ENCODE measurements at regions not wholly inside any gene's neighbourhood (a gene's known extent, or its start where the extent isn't known, plus 50 kb on each side); places are given as distances from the start of the nearest gene placed in this dataset.
"Not testable (repeated sequence)": the region's sequence is repeated elsewhere in the genome, so short reads cannot be mapped to it uniquely, and the experiment has no call there.

DNA sequence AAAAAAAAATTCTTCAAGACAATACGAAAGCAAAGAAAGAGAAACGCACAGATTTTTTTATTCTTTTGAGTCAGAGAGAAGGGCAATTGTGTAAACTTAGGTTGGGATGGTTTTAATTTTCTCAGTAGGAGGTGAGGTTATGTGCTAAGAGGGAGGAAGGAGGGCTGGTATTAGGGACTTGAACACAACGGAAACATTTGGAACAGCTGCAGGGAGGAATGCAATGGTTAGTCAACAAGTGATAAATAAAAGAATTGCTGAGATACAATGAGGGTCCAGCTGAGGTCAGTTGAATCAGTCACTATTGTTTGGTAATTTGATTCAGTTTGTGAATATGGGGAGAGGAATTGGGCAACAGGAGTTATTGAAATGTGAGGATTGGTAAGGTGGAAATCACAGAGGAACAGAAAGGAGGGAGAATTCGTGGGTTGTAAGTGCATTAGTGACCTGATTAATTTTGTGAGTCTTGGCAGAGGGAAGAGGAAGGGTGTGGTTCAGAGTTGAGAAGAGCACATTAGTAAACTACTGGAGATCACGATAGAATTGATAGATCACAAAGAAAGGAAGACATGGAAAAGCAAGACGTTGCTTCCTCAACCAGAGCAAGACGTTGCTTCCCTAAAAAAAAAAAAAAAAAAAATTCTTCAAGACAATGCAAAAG is 499.5 kb upstream of the SPRY2 start:
- DNase-seq = no peak

DNA sequence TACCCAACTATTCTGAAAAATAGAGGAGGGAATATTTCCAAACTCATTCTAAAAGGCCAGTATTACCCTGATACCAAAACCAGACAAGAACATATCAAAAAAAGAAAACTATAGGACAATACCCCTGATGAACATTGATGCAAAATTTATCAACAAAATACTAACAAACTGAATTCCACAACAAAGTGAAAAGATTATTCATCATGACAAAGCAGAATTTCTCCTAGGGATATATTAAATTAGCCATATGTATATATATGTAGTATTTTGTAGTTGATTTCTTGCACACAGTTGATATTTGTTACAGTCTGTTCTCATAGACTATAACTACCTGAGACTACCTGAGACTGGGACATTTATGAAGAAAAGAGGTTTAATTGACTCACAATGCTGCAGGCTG is 495.0 kb upstream of the SPRY2 start:
- DNase-seq = no peak

DNA sequence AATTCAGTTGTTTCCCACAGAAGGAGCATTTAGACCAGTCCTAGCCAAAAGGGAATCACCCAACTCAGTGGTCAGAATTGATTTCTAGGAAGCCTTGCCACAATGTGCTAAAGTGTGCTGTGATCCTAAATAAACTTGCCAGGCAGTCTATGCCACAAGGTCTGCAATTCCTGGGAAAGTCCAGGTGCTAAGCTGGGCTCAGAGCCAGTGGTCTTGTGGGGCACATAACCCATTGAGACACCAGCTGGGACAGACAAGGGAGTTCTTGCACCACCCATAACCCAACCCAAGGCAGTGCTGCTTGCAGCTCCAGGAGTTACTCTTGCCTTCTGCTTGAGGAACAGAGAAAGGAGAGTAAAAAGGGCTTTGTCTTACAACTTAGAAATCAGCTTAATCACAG is 489.5 kb upstream of the SPRY2 start:
- no peak for DNase-seq

GRCh38 chr13:80828759-80829158 is 487.8 kb upstream of the SPRY2 start:
- DNase-seq = no peak

DNA sequence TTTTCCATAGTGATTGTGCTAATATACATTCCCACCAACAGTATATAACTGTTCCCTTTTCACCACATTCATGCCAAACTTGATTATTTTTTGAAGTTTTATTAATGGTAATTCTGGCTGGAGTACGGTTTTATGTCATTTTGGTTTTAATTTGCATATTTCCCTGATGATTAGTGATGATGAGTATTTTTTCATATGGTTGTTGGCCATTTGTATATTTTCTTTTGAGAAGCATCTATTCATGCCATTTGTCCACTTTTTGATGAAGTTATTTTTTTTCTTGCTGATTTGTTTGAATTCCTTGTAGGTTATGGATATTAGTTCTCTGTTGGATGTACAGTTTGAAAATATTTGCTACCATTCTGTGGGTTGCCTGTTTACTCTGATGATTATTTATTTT is 484.4 kb upstream of the SPRY2 start:
- DNase-seq = no peak

DNA sequence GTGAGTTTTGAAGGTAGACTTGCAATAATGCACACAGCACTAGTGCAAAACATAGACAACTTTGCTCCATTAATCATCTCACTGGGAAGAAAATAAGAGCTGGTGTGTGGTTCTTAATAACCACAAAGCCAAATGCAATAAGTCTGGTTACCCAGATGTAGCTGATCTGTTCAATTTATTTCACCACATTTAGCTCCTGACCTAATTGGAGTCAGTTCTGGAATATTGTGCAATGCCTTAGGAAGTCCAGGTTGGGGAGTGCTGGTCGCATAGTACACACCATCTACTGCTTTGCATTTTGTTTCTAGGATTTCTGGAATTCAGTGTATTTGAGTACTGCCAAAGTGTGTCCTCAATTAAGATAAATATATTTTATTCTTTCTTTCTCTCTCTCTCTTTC is 483.3 kb upstream of the SPRY2 start:
- DNase-seq = no peak

DNA sequence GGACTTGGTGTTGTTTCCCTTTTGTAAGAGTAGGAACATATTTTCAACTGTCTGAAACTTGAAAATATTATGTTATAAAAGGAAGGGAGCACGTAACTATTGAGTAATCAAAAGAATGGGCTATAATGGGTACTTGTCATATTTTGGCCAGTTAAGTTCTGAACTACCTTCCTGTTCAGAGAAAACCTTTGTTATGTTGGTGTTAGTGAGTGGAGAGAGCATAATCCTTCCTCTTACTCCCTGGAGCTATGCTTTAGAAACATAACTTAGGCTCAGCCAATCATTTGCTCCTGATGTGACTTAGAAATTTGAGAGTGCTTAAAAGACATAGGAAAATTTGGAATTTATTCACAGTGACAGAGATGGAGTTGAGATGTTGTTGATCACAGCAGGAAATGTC is 482.5 kb upstream of the SPRY2 start:
- no peak for DNase-seq

GRCh38 chr13:80821466-80821865 is 480.5 kb upstream of the SPRY2 start:
- DNase-seq = no peak

DNA sequence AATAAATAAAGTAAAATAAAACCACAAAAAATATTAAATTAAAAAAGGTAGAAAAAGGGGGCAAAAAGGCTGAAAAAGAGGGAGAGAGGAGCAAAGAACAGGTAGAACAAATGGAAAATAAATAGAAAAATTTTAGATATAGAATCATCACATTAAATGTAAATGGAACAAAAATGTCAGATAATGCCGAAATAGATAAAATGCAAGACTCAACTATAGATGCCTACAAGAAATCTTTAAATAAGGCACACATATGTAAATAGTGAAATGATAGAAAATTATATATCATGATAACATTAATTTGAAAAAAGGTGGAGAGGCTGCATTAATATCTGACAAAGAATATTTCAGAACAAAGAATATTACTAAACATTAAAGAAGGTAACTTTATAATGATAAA is 477.1 kb upstream of the SPRY2 start:
- no peak for DNase-seq

DNA sequence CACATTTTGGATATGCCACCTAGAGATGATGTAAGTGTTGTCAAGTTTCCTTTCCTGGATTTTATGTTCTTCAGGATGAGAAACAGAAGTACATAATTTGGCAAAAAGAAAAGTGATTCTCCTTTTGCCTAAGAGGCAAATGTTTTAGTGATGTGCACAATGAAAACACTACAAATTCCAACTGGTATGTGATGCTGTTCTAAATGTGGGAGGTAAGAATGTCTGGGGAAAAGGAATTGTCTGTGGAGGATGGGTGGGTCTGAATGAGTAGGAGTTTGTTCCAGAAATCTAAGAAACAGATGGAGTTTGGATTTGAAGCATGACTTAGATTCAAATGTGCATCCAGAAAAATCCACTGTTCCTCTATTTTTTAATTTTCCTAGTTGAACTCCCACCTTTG is 473.6 kb upstream of the SPRY2 start:
- no peak for DNase-seq

GRCh38 chr13:80810294-80810693 is 469.4 kb upstream of the SPRY2 start:
- not testable (repeated sequence) for DNase-seq

GRCh38 chr13:80802946-80803345 is 462.0 kb upstream of the SPRY2 start:
- no peak for DNase-seq

DNA sequence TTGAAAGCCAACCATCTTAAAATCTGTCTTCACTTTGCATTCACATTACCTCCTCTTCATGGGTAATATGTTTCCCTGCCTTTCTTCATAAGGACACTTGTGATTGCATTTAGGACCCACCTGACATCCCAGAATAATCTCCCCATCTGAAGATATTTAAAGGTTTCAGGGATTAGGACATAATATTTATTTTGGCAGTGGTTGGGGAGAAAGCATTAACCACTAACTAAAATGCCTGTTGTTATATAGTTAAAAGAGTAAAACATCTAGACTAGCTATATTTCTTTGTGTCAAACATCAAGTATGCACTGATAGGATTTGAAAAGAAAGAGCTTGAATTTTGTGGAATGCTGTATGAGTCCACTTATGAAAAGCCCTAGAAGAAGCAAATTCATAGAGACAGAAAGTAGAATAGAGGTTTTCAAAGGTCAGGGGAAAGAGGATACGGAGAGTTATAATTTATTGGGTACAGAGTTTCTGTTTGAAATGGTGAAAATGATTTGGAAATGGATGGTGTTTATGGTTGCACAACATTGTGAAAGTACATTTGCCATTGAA is 457.7 kb upstream of the SPRY2 start:
- no peak for DNase-seq

DNA sequence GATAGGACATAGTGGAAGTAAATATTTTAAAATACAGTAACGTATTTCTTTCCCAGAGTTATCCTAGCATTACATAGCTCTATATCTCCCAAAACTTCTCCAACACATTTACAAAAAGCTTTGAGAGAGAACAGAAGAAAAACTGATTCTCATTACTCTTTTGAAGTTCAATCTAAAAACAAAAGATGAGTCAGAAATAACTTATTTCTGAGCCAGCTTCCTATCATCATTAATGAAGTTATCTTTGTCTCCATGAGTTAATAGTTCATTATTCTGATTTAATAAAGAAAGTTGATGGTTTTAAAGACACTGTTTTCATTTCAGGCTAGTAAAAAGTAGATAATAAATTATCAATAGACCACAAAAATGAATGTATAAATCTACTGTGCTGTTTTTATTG is 446.7 kb upstream of the SPRY2 start:
- DNase-seq = no peak

DNA sequence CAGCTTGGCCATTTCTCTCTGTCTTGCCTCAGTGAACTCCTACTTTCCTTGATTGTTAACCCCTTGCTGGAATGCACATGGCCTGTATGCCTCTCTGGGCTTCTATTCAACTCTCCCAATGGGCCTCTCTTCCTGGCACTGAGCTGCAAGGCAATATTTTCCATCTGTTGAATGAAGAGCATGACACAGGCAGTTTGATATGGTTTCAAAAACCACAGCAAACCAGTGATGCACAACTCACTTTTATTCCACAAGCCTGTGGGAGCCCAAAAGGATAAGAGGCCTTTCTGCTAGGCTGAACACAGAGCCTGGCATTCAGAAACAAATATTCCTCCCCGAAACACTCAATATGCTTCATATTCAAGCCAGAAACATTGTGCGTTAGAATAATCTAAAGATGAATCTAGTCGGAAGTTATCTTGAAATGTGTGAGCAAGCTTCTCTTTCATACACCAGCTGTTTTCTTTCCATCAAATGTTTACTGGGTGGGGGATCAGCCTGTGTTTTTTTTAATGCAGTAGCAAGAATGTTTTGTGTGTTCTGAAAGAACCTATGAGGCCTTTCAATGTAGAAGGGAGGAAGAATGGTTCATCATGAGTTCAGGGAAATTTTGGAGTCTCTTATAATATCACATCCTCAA is 443.1 kb upstream of the SPRY2 start:
- DNase-seq = no peak

GRCh38 chr13:80782441-80782840 is 441.5 kb upstream of the SPRY2 start:
- DNase-seq = no peak

- DNase-seq = no peak
Measured at GRCh38 chr13:80778297-80778696, 437.4 kb upstream of the SPRY2 start.

- no peak for DNase-seq
Measured at GRCh38 chr13:80757694-80758093, 416.8 kb upstream of the SPRY2 start.

GRCh38 chr13:80755910-80756309 is 415.0 kb upstream of the SPRY2 start:
- DNase-seq = no peak

GRCh38 chr13:80754441-80754840 is 413.5 kb upstream of the SPRY2 start:
- DNase-seq = no peak

GRCh38 chr13:80753866-80754265 is 412.9 kb upstream of the SPRY2 start:
- DNase-seq = no peak

- no peak for DNase-seq
Measured at GRCh38 chr13:80751854-80752253, 410.9 kb upstream of the SPRY2 start.

DNA sequence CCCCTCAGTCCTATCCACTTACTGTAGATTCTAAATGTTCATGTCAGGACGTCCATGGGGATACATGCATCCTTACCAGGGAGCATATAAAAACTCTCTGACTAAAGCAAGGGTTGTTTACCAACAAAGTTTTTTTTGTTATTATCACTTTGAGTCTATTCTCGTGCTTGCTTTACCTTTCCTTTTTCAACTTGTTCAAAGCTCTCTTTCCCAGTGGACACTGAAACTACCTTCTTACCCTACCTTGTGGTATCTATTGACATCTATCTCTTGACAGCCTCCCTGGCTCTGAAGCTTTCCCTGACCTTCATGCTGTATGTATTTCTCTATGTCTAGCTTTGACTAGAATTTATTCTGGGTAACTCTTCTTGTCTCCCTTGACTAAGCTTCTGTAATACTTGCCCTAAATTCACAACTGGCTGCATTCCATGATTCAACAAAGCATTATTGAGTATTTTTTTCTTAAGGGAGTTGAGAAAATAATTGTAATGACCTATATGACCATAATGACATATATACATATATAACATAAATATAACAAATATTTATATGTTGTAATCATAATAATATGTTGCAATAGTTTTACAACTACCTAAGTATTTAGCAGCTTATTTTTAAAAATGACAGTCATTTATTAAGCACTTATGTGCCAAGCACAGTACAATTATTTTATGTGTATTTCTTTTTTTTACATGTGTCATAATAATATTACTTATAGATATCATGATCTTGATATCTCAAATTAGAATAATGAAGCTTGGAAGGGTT is 403.4 kb upstream of the SPRY2 start:
- no peak for DNase-seq

GRCh38 chr13:80742033-80742432 is 401.1 kb upstream of the SPRY2 start:
- no peak for DNase-seq
